ENCODE measurements at regions not wholly inside any gene's neighbourhood (a gene's known extent, or its start where the extent isn't known, plus 50 kb on each side); places are given as distances from the start of the nearest gene placed in this dataset.
"Not testable (repeated sequence)": the region's sequence is repeated elsewhere in the genome, so short reads cannot be mapped to it uniquely, and the experiment has no call there.

DNA sequence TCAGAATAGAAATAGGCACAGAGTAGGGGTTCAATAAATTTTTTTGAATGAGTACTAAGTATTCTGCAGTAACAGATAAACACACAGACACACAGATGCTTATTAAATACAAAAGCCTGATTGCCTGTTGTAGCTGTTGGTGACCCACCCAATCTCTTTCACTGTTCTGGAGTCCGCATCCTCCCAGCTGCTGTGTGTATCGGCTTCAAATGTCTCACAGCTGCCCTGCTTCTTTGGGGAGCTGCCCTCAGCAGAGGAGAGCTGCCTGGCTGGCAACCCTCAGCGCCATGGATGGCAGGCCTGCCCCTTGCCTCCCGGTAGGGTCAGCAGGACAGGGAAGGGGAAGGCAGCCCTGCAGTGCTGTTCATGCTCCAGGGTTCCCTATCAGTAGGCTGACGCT lies 50.5 kb upstream of the PRNP start:
- ChIA-PET CTCF (no interaction called here), POLR2A (no interaction called here)

- CTCF ChIA-PET, result no interaction called here
- POLR2A ChIA-PET, result no interaction called here
Observed at GRCh38 chr20:4635342-4635741, 50.9 kb upstream of the PRNP start.

DNA sequence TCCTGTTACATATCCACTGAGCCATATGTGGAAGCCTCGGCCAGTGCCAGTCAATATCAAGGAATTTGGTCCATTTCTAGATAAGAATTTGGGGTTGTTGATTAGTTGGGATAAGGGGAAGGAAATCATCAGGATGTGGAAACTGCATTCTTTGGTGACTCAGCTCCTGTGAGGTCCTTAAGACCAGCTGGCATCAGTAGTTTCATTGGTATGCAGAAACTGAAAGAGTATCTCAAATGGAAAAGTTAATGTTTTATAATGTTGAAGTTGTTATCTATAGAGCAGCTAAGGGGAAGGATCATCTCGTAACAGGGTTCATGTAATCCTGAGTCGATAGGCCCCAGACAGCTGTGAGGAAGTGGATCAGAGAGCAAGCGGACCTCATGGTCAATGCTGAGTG lies 52.5 kb upstream of the PRNP start:
- ChIA-PET POLR2A (no interaction called here), CTCF (no interaction called here)

GRCh38 chr20:4633379-4633778 lies 52.9 kb upstream of the PRNP start:
- CTCF ChIA-PET, result no interaction called here

GRCh38 chr20:4632876-4633275 lies 53.4 kb upstream of the PRNP start:
- POLR2A ChIA-PET, result no interaction called here
- CTCF ChIA-PET, result no interaction called here

More at GRCh38 chr20:4633379-4633778, 52.9 kb upstream of the PRNP start:
- POLR2A ChIA-PET, result no interaction called here

DNA sequence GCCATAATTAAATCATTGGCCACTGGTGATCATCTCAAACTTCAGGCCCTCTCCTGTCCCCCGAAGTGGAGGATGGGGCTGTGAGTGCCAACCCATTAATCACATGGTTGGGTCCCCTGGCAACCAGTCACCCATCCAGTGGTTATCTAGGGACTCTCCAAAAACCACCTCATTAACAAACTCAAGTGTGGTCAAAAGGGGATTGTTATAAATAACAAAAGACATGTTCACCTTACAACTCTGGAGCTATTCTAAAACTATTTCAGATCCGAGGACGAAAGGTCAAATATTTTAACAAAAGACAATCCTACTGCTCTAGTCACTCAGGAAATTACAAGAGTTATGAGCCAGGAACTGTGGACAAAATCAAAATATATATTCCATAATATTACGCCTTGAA lies 60.0 kb upstream of the PRNP start:
- POLR2A ChIA-PET, result no interaction called here

GRCh38 chr20:4625687-4626086 lies 60.6 kb upstream of the PRNP start:
- ChIA-PET CTCF (no interaction called here), POLR2A (no interaction called here)

More for the DNA sequence above, 60.0 kb upstream of the PRNP start:
- CTCF ChIA-PET, result no interaction called here

DNA sequence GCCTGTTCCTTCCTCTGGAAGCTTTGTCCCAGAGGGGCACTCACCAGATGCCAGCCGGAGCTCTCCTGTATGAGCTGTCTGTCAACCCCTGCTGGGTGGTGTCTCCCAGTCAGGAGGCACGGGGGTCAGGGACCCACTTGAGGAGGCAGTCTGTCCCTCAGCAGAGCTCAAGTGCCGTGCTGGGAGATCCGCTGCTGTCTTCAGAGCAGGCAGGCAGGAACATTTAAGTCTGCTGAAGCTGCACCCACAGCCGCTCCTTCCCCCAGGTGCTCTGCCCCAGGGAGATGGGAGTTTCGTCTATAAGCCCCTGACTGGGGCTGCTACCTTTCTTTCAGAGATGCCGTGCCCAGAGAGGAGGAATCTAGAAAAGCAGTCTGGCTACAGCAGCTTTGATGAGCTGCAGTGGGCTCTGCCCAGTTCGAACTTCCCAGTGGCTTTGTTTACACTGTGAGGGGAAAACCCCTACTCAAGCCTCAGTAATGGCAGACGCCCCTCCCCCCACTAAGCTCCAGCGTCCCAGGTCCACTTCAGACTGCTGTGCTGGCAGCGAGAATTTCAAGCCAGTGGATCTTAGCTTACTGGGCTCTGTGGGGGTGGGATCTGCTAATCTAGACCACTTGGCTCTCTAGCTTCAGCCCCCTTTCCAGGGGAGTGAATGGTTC lies 61.5 kb upstream of the PRNP start:
- POLR2A ChIA-PET, result not testable (repeated sequence)
- CTCF ChIA-PET, result interaction anchor here (0.6 kb wide), 1 partner anchor 460 kb away, joined by 4 read pairs; no protein-coding TSS in a partner anchor

DNA sequence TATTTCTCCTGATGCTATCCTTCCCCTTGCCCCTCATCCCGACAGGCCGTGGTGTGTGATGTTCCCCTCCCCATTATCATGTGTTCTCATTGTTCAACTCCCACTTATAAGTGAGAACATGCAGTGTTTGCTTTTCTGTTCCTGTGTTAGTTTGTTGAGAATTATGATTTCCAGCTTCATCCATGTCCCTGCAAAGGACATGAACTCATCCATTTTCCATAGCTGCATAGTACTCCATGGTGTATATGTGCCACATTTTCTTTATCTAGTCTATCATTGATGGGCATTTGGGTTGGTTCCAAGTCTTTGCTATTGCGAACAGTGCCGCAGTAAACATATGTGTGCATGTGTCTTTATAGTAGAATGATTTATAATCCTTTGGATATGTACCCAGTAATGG lies 67.1 kb upstream of the PRNP start:
- CTCF ChIA-PET, POLR2A ChIA-PET: not testable (repeated sequence)

- CTCF ChIA-PET, result interaction anchor here (1.3 kb wide), 1 partner anchor 103 kb away, joined by 3 read pairs; no protein-coding TSS in a partner anchor
Observed at GRCh38 chr20:4617484-4617883, 68.8 kb upstream of the PRNP start.

DNA sequence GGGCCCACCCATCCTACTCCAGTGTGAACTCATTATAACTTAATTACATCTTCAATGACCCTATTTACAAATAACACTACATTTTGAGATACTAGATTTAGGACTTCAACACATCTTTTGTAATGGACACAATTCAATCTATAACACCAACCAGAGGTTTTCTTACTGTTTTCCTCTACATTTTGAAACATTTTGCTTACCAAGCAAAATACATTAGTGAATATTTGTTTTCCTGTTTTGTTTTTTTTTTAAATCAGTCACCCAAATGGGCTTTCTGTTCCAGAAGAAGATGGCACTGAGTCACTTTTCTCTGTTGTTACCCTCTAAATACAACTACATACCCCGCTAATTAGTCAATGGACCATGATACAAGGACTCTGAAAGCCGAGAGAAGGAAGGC lies 69.2 kb upstream of the PRNP start:
- ChIA-PET POLR2A (no interaction called here), CTCF (interaction anchor here (1.3 kb wide), 1 partner anchor 103 kb away, joined by 3 read pairs; no protein-coding TSS in a partner anchor)

More at GRCh38 chr20:4617484-4617883, 68.8 kb upstream of the PRNP start:
- POLR2A ChIA-PET, result no interaction called here

- POLR2A ChIA-PET, result no interaction called here
- CTCF ChIA-PET, result interaction anchor here (0.6 to 1.6 kb wide), 8 partner anchors 9 to 113 kb away, joined by 3 to 8 read pairs (median 3); no protein-coding TSS in a partner anchor
Observed at GRCh38 chr20:4613718-4614620, 72.3 kb upstream of the PRNP start.

- ChIA-PET CTCF (interaction anchor here (0.6 to 1.9 kb wide), 10 partner anchors 8 to 114 kb away, joined by 3 to 10 read pairs (median 3); no protein-coding TSS in a partner anchor), POLR2A (no interaction called here)
Observed at GRCh38 chr20:4613184-4613583, 73.1 kb upstream of the PRNP start.

DNA sequence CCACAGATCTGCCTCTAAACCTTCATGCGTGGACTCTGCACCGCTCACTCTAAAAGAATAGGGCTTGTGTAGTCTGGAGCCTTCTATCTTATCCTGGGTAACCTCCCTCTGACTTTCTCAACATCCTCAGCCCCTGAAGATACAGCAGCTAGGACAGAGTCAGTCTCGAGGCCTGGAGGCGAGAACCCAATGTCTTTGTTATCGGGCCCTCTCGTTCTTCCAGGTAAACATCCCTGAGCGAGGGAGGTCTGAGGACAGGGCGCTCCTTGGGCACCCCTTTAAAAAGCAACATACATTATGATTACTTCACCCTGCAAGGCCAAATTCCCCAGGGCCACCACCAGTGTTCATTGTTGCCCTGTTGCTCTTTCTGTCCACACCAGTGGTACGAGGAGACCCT lies 75.4 kb upstream of the PRNP start:
- ChIA-PET POLR2A (no interaction called here), CTCF (no interaction called here)

DNA sequence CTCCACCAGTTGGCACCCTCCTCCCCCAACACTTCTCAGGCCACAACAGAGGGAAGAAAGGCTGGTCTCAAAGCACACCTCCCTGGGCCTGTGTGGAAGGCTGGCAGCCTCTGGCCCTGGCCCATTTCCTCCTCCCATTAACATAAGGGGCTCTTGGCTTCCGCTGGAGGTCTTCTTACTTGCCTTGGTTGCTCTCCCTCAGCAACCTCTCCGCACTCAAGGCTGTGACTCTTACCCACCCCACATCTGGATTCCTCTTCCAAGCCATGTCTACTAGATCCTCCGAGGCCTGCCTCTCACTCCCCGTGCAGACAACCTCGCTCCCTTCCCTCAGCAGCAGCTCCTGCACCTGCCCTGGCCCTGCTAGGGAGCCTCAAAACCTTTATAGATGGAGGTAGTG lies 76.7 kb upstream of the PRNP start:
- POLR2A ChIA-PET, result no interaction called here

GRCh38 chr20:4608861-4609260 lies 77.4 kb upstream of the PRNP start:
- ChIA-PET POLR2A (no interaction called here), CTCF (interaction anchor here (1.0 to 2.5 kb wide), 3 partner anchors 111 to 125 kb away, joined by 3 to 8 read pairs (median 4); partner anchors contain the start of gene PRND)

More for the DNA sequence above, 76.7 kb upstream of the PRNP start:
- CTCF ChIA-PET, result interaction anchor here (2.5 kb wide), 1 partner anchor 111 kb away, joined by 8 read pairs; no protein-coding TSS in a partner anchor

- POLR2A ChIA-PET, result no interaction called here
- CTCF ChIA-PET, result interaction anchor here (0.6 to 2.5 kb wide), 3 partner anchors 113 to 131 kb away, joined by 3 to 8 read pairs (median 4); partner anchors contain the start of gene PRND
Observed at GRCh38 chr20:4607287-4607713, 79.0 kb upstream of the PRNP start.

GRCh38 chr20:4606051-4606450 lies 80.2 kb upstream of the PRNP start:
- ChIA-PET POLR2A (no interaction called here), CTCF (interaction anchor here (0.5 to 2.1 kb wide), 4 partner anchors 115 to 351 kb away, joined by 3 to 10 read pairs (median 8); partner anchors contain the start of gene PRND)

GRCh38 chr20:4605166-4605565 lies 81.1 kb upstream of the PRNP start:
- POLR2A ChIA-PET, result no interaction called here
- CTCF ChIA-PET, result interaction anchor here (1.3 to 2.1 kb wide), 4 partner anchors 8 to 136 kb away, joined by 4 to 10 read pairs (median 8); partner anchors contain the start of gene PRND

DNA sequence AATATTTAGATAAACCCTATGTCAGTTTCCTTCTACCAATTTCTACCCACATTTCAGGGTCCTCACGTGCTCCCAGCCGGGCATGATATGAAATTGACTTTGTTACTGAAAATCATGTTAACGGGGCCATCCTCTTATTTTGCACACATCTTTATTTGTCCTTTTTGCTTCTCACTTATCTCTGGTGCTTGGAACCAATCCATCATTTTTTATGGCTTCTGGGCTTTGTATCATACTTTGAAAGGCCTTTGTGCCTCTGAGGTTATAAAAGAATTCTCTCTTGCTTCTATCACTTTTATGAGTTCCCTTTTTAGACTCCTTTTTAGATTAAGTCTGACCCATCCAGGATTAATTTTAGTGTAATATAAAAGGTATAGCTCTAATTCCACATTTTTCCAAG lies 81.7 kb upstream of the PRNP start:
- CTCF ChIA-PET, result interaction anchor here (1.3 to 2.1 kb wide), 2 partner anchors 9 to 116 kb away, joined by 4 to 10 read pairs; partner anchors contain the start of gene PRND
- POLR2A ChIA-PET, result no interaction called here
